ENCODE measurements at regions not wholly inside any gene's neighbourhood (a gene's known extent, or its start where the extent isn't known, plus 50 kb on each side); places are given as distances from the start of the nearest gene placed in this dataset.

DNA sequence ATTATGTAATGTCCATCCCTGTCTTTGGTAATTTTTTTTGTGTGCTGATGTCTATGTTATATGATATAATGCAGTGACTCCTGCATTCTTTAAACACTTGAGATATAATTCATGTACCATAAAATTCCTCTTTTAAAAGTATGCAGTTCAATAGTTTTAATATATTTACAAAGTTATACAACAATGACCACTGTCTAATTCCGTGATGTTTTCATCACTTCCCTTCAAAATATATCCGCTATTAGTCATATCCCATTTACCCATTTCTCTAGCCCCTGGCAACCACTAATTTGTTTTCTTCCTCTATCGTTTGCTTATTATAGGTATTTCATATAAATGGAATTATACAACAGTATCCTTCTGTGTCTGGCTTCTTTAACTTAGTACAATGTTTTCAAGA lies 64.9 kb upstream of the SUCLG2 start:
- H3K9me3 ChIP-seq (ENCODE audit: low read length) = no peaks in the 10 kb centered on the region
- no peak overlapping the region for H3K27ac ChIP-seq (ENCODE audit: low read depth, low read length)
- H3K27me3 ChIP-seq (ENCODE audit: control insufficient read depth in 1 of 2, insufficient read depth in 2 of 2, low read length in 2 of 2) = no peaks in the 10 kb centered on the region
- no peaks in the 10 kb centered on the region for H3K4me1 ChIP-seq (ENCODE audit: insufficient read depth, low read length)
- H3K36me3 ChIP-seq (ENCODE audit: insufficient read depth, low read length) = no peaks in the 10 kb centered on the region
- no peak overlapping the region for H3K4me3 ChIP-seq (ENCODE audit: low read depth in 1 of 2, low read length in 2 of 2)
- H3K9ac ChIP-seq (ENCODE audit: low read length) = no peak overlapping the region

- H3K4me3 ChIP-seq (ENCODE audit: low read depth in 1 of 2, low read length in 2 of 2) = no peak overlapping the region
- no peaks in the 10 kb centered on the region for H3K4me1 ChIP-seq (ENCODE audit: insufficient read depth, low read length)
- H3K27me3 ChIP-seq (ENCODE audit: control insufficient read depth in 1 of 2, insufficient read depth in 2 of 2, low read length in 2 of 2) = no peaks in the 10 kb centered on the region
- no peak overlapping the region for H3K27ac ChIP-seq (ENCODE audit: low read depth, low read length)
- no peak overlapping the region for H3K9ac ChIP-seq (ENCODE audit: low read length)
- no peaks in the 10 kb centered on the region for H3K36me3 ChIP-seq (ENCODE audit: insufficient read depth, low read length)
- no peaks in the 10 kb centered on the region for H3K9me3 ChIP-seq (ENCODE audit: low read length)
Measured at GRCh38 chr3:67715971-67716370, 61.6 kb upstream of the SUCLG2 start.

GRCh38 chr3:67713764-67714469 lies 59.5 kb upstream of the SUCLG2 start:
- H3K4me3 ChIP-seq (ENCODE audit: low read depth in 1 of 2, low read length in 2 of 2) = no peak overlapping the region
- no peak overlapping the region for H3K9ac ChIP-seq (ENCODE audit: low read length)
- H3K36me3 ChIP-seq (ENCODE audit: insufficient read depth, low read length) = no peaks in the 10 kb centered on the region
- no peaks in the 10 kb centered on the region for H3K9me3 ChIP-seq (ENCODE audit: low read length)
- no peaks in the 10 kb centered on the region for H3K4me1 ChIP-seq (ENCODE audit: insufficient read depth, low read length)
- H3K27me3 ChIP-seq (ENCODE audit: control insufficient read depth in 1 of 2, insufficient read depth in 2 of 2, low read length in 2 of 2) = no peaks in the 10 kb centered on the region
- H3K27ac ChIP-seq (ENCODE audit: low read depth, low read length) = no peak overlapping the region

- no peak overlapping the region for H3K4me3 ChIP-seq (ENCODE audit: low read depth in 1 of 2, low read length in 2 of 2)
- no peaks in the 10 kb centered on the region for H3K27me3 ChIP-seq (ENCODE audit: control insufficient read depth in 1 of 2, insufficient read depth in 2 of 2, low read length in 2 of 2)
- no peaks in the 10 kb centered on the region for H3K36me3 ChIP-seq (ENCODE audit: insufficient read depth, low read length)
- H3K4me1 ChIP-seq (ENCODE audit: insufficient read depth, low read length) = no peaks in the 10 kb centered on the region
- no peaks in the 10 kb centered on the region for H3K9me3 ChIP-seq (ENCODE audit: low read length)
- H3K9ac ChIP-seq (ENCODE audit: low read length) = no peak overlapping the region
- H3K27ac ChIP-seq (ENCODE audit: low read depth, low read length) = no peak overlapping the region
Measured at GRCh38 chr3:67712259-67712658, 57.8 kb upstream of the SUCLG2 start.

- peaks cover 6% of the 10 kb centered on the region for H3K4me1 ChIP-seq (ENCODE audit: insufficient read depth, low read length)
- H3K36me3 ChIP-seq (ENCODE audit: insufficient read depth, low read length) = no peaks in the 10 kb centered on the region
- H3K4me3 ChIP-seq (ENCODE audit: low read depth in 1 of 2, low read length in 2 of 2) = no peak overlapping the region
- no peaks in the 10 kb centered on the region for H3K27me3 ChIP-seq (ENCODE audit: control insufficient read depth in 1 of 2, insufficient read depth in 2 of 2, low read length in 2 of 2)
- no peak overlapping the region for H3K27ac ChIP-seq (ENCODE audit: low read depth, low read length)
- H3K9me3 ChIP-seq (ENCODE audit: low read length) = no peaks in the 10 kb centered on the region
- no peak overlapping the region for H3K9ac ChIP-seq (ENCODE audit: low read length)
Measured at GRCh38 chr3:67710396-67710795, 56.0 kb upstream of the SUCLG2 start.

DNA sequence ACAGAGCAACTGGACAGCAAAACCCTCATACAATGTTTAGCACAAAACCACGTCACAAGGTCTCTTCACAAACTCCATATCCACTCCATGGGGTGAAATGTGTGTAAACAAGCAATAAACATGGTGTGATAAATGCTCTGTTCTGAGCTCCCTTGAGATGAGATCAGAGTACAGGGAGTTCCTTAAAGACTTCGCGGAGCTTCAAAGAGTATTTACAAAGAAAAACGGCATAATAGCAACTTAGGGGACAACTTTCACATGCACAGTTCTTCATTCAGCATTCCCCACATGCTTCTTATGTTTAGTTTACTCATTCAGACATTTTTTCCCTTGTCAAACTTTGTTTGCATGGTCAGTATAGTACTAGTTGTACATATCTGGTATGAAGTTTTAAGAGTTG lies 52.5 kb upstream of the SUCLG2 start:
- H3K9me3 ChIP-seq (ENCODE audit: low read length) = no peaks in the 10 kb centered on the region
- no peaks in the 10 kb centered on the region for H3K27me3 ChIP-seq (ENCODE audit: control insufficient read depth in 1 of 2, insufficient read depth in 2 of 2, low read length in 2 of 2)
- no peak overlapping the region for H3K27ac ChIP-seq (ENCODE audit: low read depth, low read length)
- H3K4me3 ChIP-seq (ENCODE audit: low read depth in 1 of 2, low read length in 2 of 2) = no peak overlapping the region
- peaks cover 6% of the 10 kb centered on the region for H3K4me1 ChIP-seq (ENCODE audit: insufficient read depth, low read length)
- H3K9ac ChIP-seq (ENCODE audit: low read length) = no peak overlapping the region
- H3K36me3 ChIP-seq (ENCODE audit: insufficient read depth, low read length) = no peaks in the 10 kb centered on the region

DNA sequence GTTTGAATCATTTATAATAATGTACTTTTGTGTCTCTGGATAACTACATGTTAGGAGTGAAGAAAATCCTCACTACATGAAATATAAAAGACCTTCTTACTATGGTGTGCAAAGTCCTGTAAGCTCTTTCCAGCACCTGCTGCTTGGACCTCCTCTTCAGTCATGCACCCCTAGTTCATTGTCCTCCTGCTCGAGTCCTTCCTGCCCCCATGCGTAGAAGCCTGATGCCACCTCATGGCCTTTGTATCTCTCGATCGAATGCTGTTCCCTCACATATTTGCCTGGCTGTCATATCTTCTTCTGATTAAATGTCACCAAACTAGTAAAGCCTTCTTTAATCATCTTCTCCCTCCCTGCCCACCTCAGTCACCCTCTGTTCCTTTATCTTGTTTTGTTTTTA lies 49.9 kb upstream of the SUCLG2 start:
- no peaks in the 10 kb centered on the region for H3K27me3 ChIP-seq (ENCODE audit: control insufficient read depth in 1 of 2, insufficient read depth in 2 of 2, low read length in 2 of 2)
- no peak overlapping the region for H3K9ac ChIP-seq (ENCODE audit: low read length)
- H3K4me3 ChIP-seq (ENCODE audit: low read depth in 1 of 2, low read length in 2 of 2) = no peak overlapping the region
- H3K36me3 ChIP-seq (ENCODE audit: insufficient read depth, low read length) = no peaks in the 10 kb centered on the region
- H3K27ac ChIP-seq (ENCODE audit: low read depth, low read length) = no peak overlapping the region
- peaks cover 6% of the 10 kb centered on the region for H3K4me1 ChIP-seq (ENCODE audit: insufficient read depth, low read length)
- no peaks in the 10 kb centered on the region for H3K9me3 ChIP-seq (ENCODE audit: low read length)
